MV-4-11 (cell line): ENCODE measurements at regions not wholly inside any gene's neighbourhood (a gene's known extent, or its start where the extent isn't known, plus 50 kb on each side); places are given as distances from the start of the nearest gene placed in this dataset.

Experiments used
- DNase-seq: peaks from one replicate; lab custom pipeline; 2025; lab: John Stamatoyannopoulos, UW

DNA sequence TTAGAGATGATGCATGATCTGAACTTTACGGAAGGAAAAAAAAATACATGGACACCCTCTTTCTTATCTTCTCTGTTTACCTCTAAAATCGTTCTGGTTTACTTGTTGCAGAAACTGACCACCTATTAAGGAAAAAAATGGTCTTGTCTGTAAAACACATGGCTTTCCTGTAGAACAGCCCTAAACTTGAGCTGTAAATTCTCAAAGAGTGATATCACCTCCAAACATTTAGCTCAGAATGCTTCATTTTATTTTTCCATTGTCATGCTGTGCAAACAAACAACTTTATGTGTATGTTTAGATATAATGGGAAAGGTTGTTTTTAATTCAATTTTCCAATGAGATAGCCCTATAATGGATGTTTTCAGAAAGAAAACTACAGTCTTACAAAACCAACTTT, 237.4 kb upstream of the NR2F2 start:
- DNase-seq: no peak

- no peak for DNase-seq
These were observed 232.8 kb upstream of the NR2F2 start for GRCh38 chr15:96097661-96098060.

GRCh38 chr15:96102631-96103030, 227.9 kb upstream of the NR2F2 start:
- no peak for DNase-seq

DNA sequence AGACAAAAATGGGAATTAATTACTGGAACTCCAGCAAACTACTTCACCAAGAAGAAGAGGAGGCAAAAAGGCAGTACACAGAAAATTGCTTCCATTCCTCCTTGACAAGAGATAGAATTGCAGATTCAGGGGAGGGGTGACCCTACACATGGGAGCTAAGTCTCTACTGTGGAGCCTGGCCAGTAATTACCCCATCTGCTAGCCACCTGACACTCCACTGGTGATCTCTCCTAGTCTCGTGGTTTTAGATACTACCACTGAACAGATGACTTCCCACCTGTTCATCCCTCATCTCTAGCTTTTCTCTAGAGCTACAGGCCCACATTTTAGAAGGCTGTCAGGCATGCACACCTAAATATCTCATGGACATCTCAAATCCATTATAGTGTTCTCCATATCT, 224.3 kb upstream of the NR2F2 start:
- no peak for DNase-seq

DNA sequence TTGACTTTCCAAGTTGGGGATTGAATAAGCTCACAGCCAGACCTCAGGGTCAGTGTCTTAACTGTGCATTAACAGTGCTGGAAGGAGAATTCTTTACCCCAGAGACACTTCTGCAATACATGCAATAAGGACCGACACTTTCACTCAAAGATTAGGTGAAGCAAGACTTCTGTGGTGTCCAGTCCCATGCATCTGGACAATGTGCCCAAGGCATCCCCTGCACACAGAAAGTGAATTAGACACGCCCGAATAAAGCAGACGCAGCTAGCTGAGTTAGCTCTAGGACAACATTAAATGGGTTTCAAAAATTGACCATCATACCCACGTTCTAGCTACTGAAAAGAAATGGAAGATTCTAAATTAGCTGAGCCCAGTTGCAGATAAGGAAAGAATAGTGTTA, 223.9 kb upstream of the NR2F2 start:
- DNase-seq: no peak

- no peak for DNase-seq
These were observed 222.6 kb upstream of the NR2F2 start for GRCh38 chr15:96107916-96108315.

- DNase-seq: no peak
These were observed 222.1 kb upstream of the NR2F2 start for GRCh38 chr15:96108405-96108804.

DNA sequence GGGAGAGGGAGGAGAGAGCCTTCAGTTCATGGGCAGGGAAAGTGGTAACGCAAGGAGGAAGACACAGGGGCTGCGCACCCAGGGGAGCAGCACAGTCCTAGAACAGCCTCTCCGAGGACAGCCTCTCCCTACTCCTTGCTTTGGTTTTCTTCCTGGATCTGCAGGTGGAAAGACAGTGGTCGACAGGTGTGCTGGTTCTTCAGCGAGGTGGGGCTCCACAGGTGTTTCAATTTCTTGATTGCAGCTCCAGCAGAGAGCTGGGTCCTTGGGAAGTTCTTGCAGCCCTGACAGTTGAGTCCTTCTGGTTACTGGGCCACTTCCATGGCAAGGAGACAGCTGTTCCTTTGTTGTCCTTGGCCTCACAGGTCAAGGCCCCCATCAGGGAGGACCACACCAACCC, 220.7 kb upstream of the NR2F2 start:
- DNase-seq: no peak

- no peak for DNase-seq
These were observed 218.5 kb upstream of the NR2F2 start for GRCh38 chr15:96112018-96112417.

DNA sequence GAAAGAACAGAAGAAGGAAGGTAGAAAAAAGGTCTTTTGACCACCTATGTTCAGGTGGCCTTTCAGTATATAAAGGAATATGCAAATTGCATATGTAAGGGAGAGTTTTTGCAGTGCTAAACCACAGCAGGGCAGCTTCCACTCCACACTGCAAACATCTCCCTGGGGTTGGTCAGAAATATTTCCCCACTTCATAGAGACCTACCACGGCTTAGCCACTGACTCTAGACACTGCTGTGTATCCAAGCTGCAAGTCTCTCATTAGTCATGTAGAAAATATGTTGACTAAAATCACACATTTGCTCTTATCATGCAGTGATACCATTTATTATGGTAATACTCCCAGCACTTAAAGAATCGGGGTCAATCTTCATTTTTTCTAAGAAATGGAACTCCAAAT, 214.9 kb upstream of the NR2F2 start:
- DNase-seq: no peak

DNA sequence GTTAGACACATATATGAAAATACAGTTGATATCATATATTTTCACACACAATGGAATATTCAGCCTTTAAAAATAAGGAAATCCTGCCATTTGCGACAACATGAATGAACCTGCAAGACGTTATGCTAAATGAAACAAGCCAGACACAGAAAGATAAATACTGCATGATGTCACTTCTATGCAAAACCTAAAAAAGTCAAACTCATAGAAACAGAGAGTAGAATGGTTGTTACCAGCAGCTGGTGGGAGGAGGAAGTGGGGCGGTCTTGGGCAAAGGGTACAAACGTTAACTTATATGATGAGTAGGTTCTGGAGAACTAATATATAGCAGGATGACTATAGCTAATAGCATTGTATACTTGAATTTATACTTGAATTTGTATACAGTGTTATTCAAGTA, 213.2 kb upstream of the NR2F2 start:
- DNase-seq: peak; percentile 29

DNA sequence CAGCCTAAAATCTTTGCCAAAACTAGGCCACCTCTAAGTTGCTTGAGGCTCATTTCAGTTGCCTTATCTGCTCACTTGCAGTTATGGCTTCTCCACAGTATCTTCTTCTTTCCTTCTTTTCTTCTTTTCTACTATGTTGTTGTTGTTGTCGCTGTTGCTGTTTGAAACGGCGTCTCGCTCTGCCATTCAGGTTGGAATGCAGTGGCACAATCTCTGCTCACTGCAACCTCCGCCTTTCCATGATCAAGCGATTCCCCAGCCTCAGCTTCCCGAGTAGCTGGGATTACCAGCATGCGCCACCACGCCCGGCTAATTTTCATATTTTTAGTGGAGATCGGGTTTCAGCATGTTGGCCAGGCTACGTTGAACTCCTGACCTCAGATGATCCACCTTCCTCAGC, 210.8 kb upstream of the NR2F2 start:
- no peak for DNase-seq

DNA sequence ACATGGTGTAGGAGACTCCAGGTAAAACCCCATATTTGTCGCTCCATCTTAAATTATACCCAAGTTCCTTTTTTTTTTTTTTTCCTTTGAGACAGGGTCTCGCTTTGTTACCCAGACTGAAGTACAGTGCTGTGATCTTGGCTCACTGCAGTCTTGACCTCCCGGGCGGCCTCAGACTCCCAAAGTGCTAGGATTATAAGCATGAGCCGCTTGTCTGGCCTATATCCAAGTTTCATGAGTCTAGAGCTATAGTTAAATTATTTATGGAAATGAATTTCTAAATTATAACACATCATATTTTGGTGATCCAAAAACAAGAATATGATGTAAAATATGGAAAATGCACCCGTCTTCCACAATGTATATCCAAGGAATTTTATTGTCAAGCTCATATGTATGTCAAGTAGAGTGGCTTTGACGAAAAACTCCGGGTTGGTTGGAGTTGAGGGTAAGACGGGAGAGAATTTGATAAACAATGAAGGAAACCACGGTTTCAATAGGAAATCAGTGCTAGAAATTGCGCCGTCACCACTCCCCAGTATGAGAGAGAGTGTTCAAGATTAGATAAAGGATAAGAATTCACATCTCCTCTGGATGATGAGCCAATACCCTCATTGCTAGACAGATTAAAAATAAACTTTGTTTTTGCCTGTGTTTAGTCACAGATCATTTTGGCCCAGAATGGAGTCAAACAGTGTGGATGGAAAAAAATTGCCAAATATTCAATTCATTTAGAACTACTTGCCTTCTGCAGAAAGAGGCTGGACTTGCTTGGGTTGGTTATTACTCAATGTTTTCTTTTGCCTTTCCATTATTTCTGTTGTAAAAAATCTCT, 209.2 kb upstream of the NR2F2 start:
- DNase-seq: no peak

DNA sequence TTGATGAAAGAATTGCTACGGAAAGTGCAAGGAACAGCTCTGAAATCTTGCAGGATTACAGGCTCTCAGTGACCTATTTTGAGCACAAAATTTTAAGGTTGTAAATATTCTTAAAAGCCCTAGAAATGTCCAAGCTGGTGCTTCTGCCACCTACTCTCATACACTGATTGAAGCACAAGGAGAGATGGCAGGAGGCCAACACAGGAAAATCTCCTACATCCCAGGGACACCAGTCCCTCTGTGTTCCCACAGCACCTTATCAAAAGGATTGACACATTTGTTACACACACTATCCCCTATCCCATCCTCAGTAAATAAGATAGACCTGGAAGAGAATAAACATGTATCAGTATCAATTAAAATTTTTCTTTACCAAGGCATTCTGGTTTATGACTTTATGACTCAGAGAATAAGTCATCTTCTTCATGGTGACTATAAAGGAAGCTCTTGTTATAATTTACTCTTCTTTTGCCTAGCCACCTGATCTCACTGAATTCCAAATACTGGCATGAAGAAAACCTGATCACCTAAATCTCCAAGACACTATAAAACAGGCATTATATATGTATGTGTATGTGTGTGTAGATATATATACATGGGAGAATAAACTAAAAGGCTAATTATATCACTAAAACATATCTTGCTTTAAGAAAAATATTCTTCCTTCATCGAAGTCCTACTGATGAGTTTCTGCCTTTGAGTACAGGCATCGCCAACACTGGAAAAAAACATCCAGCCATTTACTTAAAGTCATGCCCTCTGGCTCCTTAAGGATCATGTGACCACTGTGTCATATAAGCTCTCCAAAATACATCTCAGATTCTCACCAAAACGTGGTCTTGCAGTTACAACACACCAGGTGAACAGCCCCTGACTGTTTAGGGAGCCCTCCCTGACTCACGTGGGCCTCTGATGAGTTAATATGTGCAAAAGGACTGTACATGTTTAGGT, 208.1 kb upstream of the NR2F2 start:
- DNase-seq: no peak

GRCh38 chr15:96123028-96123400, 207.5 kb upstream of the NR2F2 start:
- DNase-seq: no peak

DNA sequence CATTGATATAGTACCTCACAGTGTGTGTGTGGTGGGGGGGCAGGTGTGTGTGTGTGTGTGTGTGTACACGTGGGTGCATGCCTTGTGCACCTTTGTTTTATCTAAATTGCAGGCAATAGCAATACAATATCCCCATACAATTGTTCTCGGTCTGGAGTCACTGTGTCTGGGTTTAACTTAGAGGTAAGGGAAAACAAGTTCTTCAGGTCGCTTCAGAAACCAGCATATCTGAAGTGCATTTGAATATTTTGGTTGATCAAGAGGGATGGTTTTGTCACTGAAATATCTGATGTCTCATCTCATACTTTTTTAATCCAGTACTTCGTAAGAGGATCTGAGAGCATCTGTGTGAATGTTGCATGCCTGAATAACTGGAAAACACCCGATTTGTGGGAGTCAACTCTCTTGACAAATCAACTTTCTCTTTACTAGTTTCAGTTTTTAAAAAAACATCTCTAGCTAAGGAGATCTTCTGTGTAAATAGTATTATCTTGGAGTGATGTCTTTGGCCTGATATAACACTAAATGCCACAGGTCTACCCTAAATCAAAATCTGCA, 206.8 kb upstream of the NR2F2 start:
- DNase-seq: no peak

DNA sequence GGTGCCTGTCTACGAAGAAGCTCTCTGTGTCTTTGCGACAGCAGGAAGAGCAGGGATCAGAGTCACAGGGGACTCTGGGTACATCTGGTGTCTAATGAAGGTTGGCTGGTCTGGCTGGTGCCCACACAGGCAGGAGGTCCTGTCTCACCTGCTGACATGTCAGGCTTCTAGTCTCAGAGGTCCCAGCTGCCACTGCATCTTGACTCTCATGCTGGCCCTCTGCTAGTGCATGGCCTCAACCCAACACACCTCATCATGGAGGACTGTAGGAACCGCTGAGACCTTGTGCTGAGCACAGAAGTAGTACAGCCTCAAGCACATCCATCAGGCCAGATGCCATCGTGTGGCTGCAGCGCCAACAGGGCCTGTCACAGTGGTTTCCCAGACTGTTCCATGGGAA, 206.1 kb upstream of the NR2F2 start:
- DNase-seq: no peak

DNA sequence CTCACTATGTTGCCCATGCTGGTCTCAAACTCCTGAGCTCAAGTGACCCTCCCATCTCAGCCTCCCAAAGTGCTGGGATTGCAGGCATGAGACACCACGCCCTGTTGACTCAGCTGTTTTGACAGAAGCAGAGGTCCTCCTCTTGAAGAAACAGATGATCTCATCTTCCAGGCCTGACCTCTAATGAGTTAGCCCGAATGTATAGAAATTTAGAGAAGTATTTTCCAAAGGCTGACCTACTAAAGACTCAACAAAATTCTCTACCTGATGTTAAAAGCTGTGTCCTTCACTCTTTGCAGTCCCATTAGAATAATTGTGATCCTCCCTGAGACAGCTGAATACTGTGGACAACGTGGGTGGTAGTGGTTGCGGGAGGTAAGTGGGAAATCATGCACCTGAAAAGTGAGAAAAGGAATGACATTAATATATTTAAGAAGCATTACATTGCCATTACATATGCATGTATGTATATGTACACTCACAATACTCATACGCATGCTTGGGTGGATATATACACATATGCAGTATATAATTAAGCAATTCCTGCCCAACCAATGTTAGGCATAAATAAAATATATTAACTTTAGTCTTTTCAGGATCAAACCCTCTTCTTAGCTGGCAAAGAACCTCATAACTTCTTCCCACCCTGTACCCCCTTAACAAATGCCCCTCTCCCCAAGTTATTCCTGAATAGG, 204.6 kb upstream of the NR2F2 start:
- no peak for DNase-seq

GRCh38 chr15:96126859-96127258, 203.6 kb upstream of the NR2F2 start:
- DNase-seq: no peak

DNA sequence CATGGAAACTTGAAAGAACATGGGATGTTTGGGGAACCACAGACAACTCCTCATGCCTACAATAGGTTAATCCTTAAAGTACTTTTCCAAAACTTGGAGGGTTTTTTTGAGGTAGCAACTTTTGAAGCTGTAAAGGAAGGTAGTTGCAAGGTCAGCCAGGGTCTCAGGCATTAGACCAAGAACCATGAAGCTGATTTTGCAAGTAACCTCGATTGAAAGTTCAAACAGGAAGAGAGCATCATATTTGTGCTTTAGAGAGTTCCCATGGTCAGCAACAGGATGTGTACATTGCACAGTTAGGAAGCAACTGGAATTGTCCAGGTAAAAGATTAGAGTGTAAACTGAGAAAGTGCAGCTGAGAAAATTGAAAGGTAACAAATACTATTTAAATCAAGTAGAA, 199.8 kb upstream of the NR2F2 start:
- DNase-seq: no peak

GRCh38 chr15:96132126-96132525, 198.4 kb upstream of the NR2F2 start:
- DNase-seq: no peak
